Ovary (tissue), 7 donors: ENCODE measurements at regions not wholly inside any gene's neighbourhood (a gene's known extent, or its start where the extent isn't known, plus 50 kb on each side); places are given as distances from the start of the nearest gene placed in this dataset.

Experiments
- DNase-seq, 5 donors: peaks; one replicate each; pipeline ENCODE4 v3.0.0-alpha.2; 2019 to 2020
- H3K27ac ChIP-seq, 2 donors: fragments of 200-600 bp; one replicate each; pipeline versions ENCODE4 v1.5.1 to v1.8.0; 2019 to 2022
- H3K27me3 ChIP-seq: fragments of 200-600 bp; one replicate; pipeline ENCODE4 v1.8.0; 2022
- H3K36me3 ChIP-seq: fragments of 200-600 bp; sonication (generic); one replicate; pipeline ENCODE4 v1.5.1; 2019
- H3K4me1 ChIP-seq: one replicate; pipeline ENCODE4 v1.8.1; 2013; ENCODE audit warnings: mild to moderate bottlenecking, moderate library complexity; ENCODE audit not compliant: insufficient read depth
- H3K4me3 ChIP-seq: fragments of 200-600 bp; sonication (generic); one replicate; pipeline ENCODE4 v1.5.1; 2017
- H3K9me3 ChIP-seq, 2 donors: fragments of 200-600 bp in 1 of 2; sonication (generic) in 1 of 2; one replicate each; pipeline versions ENCODE4 v1.5.1 to v1.8.1; 2013 to 2019; ENCODE audit warnings: mild to moderate bottlenecking in 1 of 2, moderate library complexity in 1 of 2
- EP300 ChIP-seq: sonication (generic); formaldehyde crosslinking; IDR thresholded peaks from one replicate; pipeline ENCODE4 v1.6.1; 2017; ENCODE audit warnings: antibody characterized with exemption
- POLR2A ChIP-seq: fragments of 450-650 bp; IDR thresholded peaks from one replicate; pipeline ENCODE4 v1.6.1; 2017; ENCODE audit warnings: antibody characterized with exemption, mild to moderate bottlenecking, moderate library complexity
- WGBS, 3 donors: extraction: QIAGEN DNeasy Blood & Tissue Kit in 1 of 3; methylation state at CpG; one replicate each; pipeline versions ENCODE4 v1.1.5 to v1.1.7; 2013 to 2017; 5-methylcytosine and 5-hydroxymethylcytosine counted together
- intact Hi-C, 4 donors: fragments of 100-400 bp; cut with DNase I; formaldehyde crosslinking; loops; one replicate each; pipeline versions ENCODE4 v1.11.0 to v1.15.1; 2022 to 2023
- TF ChIP-seq, protein P1 (sequence below), 3 donors: fragments of 450-650 bp in 2 of 3; fragments of 200-600 bp in 1 of 3; IDR thresholded peaks; one replicate each; pipeline versions ENCODE4 v1.5.1 to v1.8.0; 2016 to 2022; ENCODE audit warnings: antibody characterized with exemption in 3 of 3, mild to moderate bottlenecking in 1 of 3
- donor health status: DM: no; HTN: no; CAD: no; lungs with moderate emphysema.
- donor health status: DM: no; HTN: no; CAD: no.
- donor health status: Bipolar disorder and iron deficiency.
- donor health status: DM: no; HTN: no; CAD: no.
- donor health status: DM: yes; HTN: yes; CAD: no.

DNA sequence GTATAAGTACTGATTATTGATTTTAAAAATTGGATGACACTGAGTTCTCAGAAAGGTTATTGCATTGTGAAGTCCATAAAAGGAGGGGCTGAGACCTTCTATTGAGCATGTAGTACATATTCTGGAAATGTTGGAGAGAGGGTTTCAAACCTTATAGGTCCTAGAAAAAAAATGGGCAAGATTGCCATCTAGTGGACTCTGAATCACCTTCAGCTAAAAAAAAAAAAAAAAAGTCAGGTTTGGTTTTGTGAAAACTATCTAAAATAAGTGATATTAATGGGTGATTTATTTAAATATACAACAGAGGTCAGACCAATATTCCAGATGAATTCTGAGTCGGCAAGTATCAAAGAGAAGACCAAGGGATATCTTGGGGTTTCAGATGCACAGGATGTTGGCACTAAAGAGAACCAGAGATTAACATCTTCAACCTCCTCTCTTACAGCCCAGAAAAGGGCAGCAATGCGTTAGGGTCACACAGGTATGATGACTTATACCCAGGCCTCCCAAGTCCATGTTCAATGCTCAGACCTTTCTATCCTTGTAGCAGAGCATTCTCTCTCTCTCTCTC lies 109.8 kb upstream of the NMUR2 start:
- no peak for DNase-seq
- intact Hi-C loops: loop anchor here in 1 of 4 donors (10.0 kb wide), 1 partner anchor 690 kb away; no protein-coding TSS in a partner anchor
- TF ChIP-seq POLR2A: no peak
- TF ChIP-seq EP300: no peak
- TF ChIP-seq, protein P1, sequence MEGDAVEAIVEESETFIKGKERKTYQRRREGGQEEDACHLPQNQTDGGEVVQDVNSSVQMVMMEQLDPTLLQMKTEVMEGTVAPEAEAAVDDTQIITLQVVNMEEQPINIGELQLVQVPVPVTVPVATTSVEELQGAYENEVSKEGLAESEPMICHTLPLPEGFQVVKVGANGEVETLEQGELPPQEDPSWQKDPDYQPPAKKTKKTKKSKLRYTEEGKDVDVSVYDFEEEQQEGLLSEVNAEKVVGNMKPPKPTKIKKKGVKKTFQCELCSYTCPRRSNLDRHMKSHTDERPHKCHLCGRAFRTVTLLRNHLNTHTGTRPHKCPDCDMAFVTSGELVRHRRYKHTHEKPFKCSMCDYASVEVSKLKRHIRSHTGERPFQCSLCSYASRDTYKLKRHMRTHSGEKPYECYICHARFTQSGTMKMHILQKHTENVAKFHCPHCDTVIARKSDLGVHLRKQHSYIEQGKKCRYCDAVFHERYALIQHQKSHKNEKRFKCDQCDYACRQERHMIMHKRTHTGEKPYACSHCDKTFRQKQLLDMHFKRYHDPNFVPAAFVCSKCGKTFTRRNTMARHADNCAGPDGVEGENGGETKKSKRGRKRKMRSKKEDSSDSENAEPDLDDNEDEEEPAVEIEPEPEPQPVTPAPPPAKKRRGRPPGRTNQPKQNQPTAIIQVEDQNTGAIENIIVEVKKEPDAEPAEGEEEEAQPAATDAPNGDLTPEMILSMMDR (IDR thresholded peaks at IDR 0.05): no peak
- no peaks in the 10 kb centered on the region for H3K9me3 ChIP-seq
- no peak overlapping the region for H3K4me3 ChIP-seq
- H3K36me3 ChIP-seq: no peaks in the 10 kb centered on the region
- no peaks in the 10 kb centered on the region for H3K27me3 ChIP-seq
- WGBS, 3 donors: 28 to 38% (median 35%) methylated on average over 2 of the region's 2 CpGs
- H3K27ac ChIP-seq: no peak overlapping the region
- no peaks in the 10 kb centered on the region for H3K4me1 ChIP-seq

GRCh38 chr5:152523964-152524363 lies 118.9 kb upstream of the NMUR2 start:
- H3K4me3 ChIP-seq: no peak overlapping the region
- H3K27me3 ChIP-seq: no peaks in the 10 kb centered on the region
- 73 to 86% (median 82%) methylated on average over 1 of the region's 1 CpG for WGBS, 3 donors
- DNase-seq: no peak
- H3K27ac ChIP-seq: no peak overlapping the region
- H3K9me3 ChIP-seq: no peaks in the 10 kb centered on the region
- peaks cover 1% of the 10 kb centered on the region for H3K4me1 ChIP-seq
- no peaks in the 10 kb centered on the region for H3K36me3 ChIP-seq
- intact Hi-C loops: no loop called here
- TF ChIP-seq, protein P1 (IDR thresholded peaks at IDR 0.05): no peak
- TF ChIP-seq POLR2A (no peak), EP300 (no peak)

GRCh38 chr5:152527358-152528052 lies 122.4 kb upstream of the NMUR2 start:
- H3K36me3 ChIP-seq: no peaks in the 10 kb centered on the region
- WGBS, 3 donors: 17 to 28% (median 19%) methylated on average over 3 of the region's 3 CpGs
- TF ChIP-seq POLR2A (no peak), EP300 (no peak)
- TF ChIP-seq, protein P1 (IDR thresholded peaks at IDR 0.05): no peak
- intact Hi-C loops: no loop called here
- no peaks in the 10 kb centered on the region for H3K9me3 ChIP-seq
- no peak for DNase-seq
- H3K27ac ChIP-seq: no peak overlapping the region
- peaks cover 1% of the 10 kb centered on the region for H3K4me1 ChIP-seq
- no peak overlapping the region for H3K4me3 ChIP-seq
- no peaks in the 10 kb centered on the region for H3K27me3 ChIP-seq

DNA sequence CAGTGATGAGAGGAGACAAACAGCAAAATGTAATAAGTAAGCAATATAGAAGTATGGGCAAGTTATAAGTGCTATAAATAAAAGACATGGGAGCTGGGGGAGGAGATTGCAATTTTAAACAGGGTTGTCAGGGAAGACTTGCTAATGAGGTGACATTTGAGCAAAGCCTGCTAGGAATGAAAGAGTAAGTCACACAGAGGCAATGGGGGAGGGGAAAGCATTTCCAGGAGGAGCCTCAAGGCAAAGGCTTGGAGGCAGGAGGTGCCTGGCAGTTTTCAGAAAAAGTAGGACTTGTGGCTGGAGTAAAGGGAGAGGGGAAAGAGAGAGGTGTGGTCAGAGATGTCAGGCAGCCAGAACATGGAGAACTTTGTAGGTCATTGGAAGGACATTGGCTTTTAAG lies 124.4 kb upstream of the NMUR2 start:
- Histone ChIP-seq H3K4me1 (peaks cover 1% of the 10 kb centered on the region), H3K27ac (no peak overlapping the region), H3K36me3 (no peaks in the 10 kb centered on the region), H3K9me3 (no peaks in the 10 kb centered on the region), H3K4me3 (no peak overlapping the region), H3K27me3 (no peaks in the 10 kb centered on the region)
- intact Hi-C loops: no loop called here
- no peak for DNase-seq
- TF ChIP-seq POLR2A (no peak), EP300 (no peak)
- TF ChIP-seq, protein P1 (IDR thresholded peaks at IDR 0.05): no peak
